Stimulated activated CD4-positive, alpha-beta T cell treated with anti-CD3 and anti-CD28 coated beads, Interleukin-4, amount 100 ng/mL, for 24 hours (primary cell): ENCODE measurements at regions not wholly inside any gene's neighbourhood (a gene's known extent, or its start where the extent isn't known, plus 50 kb on each side); places are given as distances from the start of the nearest gene placed in this dataset.
"Not testable (repeated sequence)": the region's sequence is repeated elsewhere in the genome, so short reads cannot be mapped to it uniquely, and the experiment has no call there.

ENCODE experiments used
- DNase-seq: peaks from one replicate; pipeline ENCODE4 v3.0.0-alpha.2; 2020

DNA sequence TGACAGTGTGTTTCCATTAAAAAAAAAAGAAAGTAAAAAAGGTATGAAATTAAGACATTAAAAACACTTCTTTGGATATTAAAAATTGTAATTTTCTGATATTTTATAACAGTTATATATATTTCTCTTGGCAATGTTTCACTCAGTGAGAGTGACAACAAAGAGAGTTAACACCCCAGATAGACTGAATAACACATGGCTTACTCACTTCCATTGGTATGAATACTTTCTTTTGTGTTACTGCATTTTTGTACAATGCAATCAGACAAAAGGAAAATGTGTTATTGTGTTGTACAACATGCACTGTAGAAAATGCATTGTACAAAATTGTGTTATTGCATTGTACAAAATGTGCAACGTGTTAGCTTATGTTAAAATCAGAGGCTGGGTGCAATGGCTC, 676.6 kb upstream of the AMELY start:
- DNase-seq, result not testable (repeated sequence)

- DNase-seq, result no peak
Observed at GRCh38 chrY:7562541-7562940, 651.0 kb upstream of the AMELY start.

GRCh38 chrY:7557675-7558074, 646.1 kb upstream of the AMELY start:
- no peak for DNase-seq

- DNase-seq, result no peak
Observed at GRCh38 chrY:7555006-7555405, 643.5 kb upstream of the AMELY start.

- DNase-seq, result no peak
Observed at GRCh38 chrY:7545060-7545459, 633.5 kb upstream of the AMELY start.

GRCh38 chrY:7544172-7544770, 632.7 kb upstream of the AMELY start:
- no peak for DNase-seq

DNA sequence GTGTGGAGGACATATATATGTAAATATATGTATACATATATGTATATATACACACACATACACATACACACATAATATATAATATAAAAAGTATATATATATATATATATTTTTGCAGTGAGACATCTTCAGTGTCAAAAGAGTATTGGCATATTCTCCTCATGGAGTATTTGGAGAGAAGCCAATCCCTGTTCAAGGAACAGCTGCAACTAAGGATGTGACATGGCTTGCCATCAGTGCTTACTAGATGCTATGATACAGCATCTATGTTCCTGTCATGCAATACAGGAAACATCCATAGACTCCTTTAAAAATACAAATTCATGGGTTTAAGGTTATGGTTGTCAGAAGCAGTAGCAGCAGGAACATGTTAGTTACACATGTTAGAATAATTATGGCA, 632.0 kb upstream of the AMELY start:
- DNase-seq, result no peak

GRCh38 chrY:7542256-7542858, 630.8 kb upstream of the AMELY start:
- DNase-seq, result no peak

DNA sequence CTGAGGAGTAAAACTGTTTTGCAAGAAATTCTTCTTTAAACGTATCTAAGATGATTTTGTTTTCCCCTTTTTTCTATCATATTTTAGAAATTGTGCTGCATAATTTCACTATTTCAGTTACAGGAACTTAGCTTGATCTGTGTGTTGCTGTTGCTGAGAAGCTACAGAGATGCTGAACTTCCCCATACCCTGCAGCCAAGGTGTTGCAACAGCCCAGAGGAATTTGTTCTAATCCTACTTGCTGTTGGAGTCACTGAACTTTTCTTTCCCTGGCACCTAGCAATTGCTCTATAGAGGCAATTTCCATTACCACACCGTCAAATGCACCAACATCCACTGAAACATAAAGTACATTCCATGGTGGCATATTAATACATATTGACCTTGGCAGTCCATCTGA, 617.8 kb upstream of the AMELY start:
- DNase-seq, result no peak

DNA sequence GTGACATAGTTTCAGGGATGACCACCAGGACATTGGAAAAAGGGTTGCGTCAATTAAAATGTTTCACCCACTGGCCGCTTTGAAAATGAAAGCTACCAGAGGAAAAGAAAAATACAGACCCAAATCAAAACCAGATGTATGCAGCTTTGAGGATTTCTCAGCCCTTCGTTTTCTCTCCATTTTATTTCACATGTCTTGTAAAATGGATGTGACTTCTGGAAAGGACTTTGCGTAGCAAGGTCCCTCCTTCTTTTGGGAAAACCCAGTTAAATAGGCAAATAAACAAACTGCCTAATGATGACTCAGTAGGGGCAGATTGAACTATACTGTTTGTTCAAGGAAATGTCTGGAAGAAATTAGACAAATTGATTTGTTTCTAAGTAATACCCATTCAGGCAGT, 616.0 kb upstream of the AMELY start:
- DNase-seq, result not testable (repeated sequence)

DNA sequence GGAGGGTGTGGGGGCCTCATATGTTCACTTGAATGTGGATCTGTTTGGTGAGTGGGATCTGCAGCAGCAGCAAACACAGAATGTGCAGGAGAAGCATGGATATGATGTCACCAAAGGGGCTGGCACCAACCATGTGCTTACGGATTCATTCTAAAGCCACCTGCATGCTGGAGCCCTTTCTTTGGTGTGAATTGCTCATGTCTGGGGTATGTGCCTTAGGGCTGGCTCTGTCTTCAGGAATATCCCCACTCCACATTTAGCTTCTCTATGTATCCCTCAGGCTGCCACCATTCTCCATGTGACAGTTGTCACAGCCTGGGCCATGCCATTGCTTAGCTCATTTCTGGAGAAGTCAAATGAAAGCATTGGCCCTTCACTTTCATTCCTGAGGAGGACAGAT, 606.8 kb upstream of the AMELY start:
- no peak for DNase-seq

GRCh38 chrY:7516268-7516667, 604.7 kb upstream of the AMELY start:
- DNase-seq, result no peak

DNA sequence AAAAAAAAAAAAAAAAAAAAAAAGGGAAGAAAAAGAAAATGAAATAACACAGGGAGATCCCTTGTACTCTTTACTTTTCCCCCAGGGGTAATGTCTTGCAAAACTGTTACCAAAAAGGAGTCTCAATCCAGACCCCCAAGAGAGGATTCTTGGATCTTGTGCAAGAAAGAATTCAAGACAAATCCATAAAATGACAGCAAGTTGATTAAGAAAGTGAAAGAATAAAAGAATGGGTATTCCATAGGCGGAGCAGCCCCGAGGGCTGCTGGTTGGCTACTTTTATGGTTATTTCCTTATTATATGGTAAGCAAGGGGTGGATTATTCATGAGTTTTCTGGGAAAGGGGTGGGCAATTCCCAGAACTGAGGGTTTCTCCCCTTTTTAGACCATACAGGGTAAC, 604.3 kb upstream of the AMELY start:
- no peak for DNase-seq

- DNase-seq, result no peak
Observed at GRCh38 chrY:7502896-7503295, 591.3 kb upstream of the AMELY start.

DNA sequence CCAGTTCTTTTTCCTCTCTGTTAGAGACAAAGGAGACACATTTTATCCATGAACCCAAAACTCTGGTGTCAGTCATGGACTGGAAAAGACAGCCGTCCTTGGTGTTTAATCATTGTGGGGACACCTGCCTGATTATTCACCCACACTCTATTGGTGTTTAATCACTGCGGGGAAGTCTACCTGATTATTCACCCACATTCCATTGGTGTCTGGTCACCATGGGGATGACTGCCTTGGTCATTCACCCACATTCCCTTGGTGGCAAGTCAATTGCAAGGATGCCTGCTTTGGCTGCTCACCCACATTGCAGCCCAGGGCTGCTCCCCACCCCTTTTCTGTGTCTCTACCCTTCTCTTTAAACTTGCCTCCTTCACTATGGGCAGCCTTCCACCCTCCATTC, 589.7 kb upstream of the AMELY start:
- DNase-seq, result no peak

DNA sequence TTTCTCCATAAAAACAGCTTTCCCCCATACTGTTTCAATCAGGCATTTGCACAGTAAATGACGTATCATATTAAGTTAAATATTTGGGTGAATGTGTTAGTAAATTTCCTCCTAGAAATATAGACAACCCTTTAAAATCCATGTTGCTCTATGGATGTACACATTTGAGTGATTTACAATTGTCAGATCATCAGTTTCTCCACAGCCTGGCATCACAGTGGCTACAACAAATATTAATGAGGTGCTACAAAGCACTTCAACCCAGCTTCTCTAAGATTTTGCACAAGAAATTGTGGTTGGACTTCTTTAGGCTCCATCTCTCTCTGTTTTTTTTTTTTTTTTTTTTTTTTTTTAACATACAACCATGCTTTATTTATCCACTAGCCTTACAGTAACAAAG, 584.4 kb upstream of the AMELY start:
- DNase-seq, result no peak

GRCh38 chrY:7484455-7485285, 573.1 kb upstream of the AMELY start:
- DNase-seq, result not testable (repeated sequence)

GRCh38 chrY:7471976-7472375, 560.4 kb upstream of the AMELY start:
- no peak for DNase-seq

- DNase-seq, result no peak
Observed at GRCh38 chrY:7470037-7470436, 558.5 kb upstream of the AMELY start.

DNA sequence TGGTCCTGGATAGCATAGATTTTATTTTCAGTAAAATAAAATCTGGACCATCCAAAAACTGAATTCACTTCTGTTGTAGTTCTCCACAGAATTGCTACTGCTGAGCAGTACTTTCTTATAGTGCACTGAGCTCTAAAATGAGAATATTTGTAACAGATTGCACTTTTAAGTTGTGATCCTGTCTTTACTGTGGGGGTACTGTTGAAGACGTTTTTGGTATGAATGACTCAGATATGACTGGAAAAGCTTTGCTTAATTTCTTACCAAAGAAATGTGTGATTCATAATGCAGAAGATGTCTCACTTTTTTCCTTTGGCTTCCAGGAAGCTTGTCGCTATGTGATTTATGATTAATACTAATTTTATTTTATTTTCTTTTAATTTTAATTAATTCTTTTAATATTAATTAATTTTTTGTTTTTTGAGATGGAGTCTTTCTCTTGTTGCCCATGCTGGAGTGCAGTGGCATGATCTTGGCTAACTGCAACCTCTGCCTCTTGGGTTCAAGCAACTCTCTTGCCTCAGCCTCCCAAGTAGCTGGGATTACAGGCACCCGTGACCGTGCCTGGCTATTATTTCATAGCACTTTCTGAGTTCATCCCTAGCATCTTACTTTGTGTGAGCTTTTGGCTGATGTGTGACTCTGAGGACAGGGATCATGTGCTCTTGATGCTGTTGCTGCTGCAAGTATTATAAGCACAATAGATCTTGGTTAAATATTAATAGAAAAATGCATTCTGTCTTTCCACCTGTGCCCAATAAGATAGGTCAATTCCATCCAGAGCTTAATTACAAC, 557.6 kb upstream of the AMELY start:
- DNase-seq, result no peak

- DNase-seq, result no peak
Observed at GRCh38 chrY:7467796-7468520, 556.4 kb upstream of the AMELY start.

DNA sequence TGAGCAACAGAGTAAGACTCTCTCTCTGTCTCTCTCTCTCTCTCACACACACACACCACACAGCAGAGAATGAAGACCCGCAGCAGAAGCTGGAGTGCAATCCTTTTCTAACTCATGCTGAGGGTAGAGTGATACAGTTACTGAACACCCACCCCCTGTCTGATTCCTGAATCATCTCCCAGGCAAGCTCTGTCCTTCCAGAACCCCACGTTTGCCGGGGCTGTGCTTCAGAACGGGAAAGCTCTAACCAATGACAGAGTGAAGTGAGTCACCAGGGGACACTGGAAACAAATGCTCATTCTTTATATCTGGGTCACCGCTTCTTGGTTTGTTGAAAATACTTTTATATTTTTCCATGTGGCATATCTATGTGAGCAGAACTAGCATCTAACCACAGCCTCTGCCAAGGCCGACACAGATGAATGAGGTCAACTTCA, 553.7 kb upstream of the AMELY start:
- peak; percentile 46 for DNase-seq

DNA sequence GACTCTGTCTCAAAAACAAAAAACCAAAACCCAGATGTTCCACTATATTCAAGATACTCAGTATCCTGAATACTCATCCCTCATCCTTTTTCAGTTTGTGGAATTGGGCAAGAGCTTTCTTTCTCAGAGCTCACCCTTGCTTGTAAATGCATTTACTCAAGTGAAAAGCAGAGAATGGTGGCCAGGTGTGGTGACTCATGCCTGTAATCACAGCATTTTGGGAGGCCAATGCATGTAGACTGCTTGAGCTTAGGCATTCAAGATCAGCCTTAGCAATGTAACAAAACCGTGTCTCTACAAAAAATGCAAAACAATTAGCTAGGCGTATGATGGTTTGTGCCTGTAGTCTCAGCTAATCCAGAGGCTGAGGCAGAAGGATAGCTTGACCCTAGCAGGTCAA, 553.2 kb upstream of the AMELY start:
- DNase-seq, result peak; percentile 4
